HFF-Myc (cell line): ENCODE measurements at regions not wholly inside any gene's neighbourhood (a gene's known extent, or its start where the extent isn't known, plus 50 kb on each side); places are given as distances from the start of the nearest gene placed in this dataset.
A peak's percentile ranks its signal among the peaks of the same experiment; 100 is the strongest.

ENCODE experiments used
- DNase-seq: peaks from one replicate; pipeline ENCODE4 v3.0.0-alpha.2; 2011; ENCODE audit warnings: low read depth; ENCODE audit errors: extremely low read depth
- H3K4me3 ChIP-seq: replicated peaks from 2 replicates; pipeline ENCODE4 v1.5.1; 2011; ENCODE audit warnings: low read depth, mild to moderate bottlenecking, control low read depth, low read length
- TF ChIP-seq, protein P1 (sequence below): IDR thresholded peaks from 2 replicates; pipeline ENCODE4 v1.5.1; 2012; ENCODE audit warnings: mild to moderate bottlenecking, low read depth, low read length, control low read depth; ENCODE audit errors: missing control alignments

DNA sequence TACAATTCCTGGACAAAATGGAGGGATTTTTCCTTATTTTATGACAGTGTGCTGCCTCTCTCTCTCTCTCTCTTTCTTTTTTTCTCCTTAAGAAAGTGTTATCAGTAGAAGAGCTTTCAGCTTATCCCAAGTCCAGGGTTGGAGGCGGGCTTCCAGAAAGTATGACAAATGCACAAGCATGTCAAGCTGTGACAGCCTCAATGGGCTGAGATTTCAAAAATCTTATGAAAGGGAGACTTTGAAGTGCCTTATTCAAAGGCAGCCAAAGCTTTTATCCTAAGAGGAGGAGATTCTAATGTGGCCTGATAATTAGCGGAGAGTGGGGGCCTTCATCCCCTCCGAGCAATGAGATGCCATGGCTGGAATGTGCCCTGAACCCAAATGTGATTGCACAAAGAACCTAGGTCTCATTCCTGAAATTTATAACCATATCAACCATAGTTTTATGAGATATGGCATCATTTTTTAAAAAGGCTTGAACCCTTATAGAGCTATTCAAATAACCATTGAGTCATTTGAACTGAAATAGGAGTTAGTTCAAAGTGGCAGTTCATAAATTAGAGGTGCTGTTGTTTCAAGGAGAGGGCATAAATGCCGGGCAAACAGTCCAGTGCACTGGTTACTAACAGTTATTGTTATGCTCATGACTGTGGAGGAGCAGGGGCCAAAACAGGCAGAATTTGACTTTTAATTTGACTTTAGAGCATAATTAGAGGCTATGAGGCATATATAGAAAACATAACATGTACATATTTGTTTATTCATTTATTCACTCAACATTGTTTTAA lies 261.6 kb upstream of the THRB start:
- no peak for DNase-seq
- TF ChIP-seq, protein P1, sequence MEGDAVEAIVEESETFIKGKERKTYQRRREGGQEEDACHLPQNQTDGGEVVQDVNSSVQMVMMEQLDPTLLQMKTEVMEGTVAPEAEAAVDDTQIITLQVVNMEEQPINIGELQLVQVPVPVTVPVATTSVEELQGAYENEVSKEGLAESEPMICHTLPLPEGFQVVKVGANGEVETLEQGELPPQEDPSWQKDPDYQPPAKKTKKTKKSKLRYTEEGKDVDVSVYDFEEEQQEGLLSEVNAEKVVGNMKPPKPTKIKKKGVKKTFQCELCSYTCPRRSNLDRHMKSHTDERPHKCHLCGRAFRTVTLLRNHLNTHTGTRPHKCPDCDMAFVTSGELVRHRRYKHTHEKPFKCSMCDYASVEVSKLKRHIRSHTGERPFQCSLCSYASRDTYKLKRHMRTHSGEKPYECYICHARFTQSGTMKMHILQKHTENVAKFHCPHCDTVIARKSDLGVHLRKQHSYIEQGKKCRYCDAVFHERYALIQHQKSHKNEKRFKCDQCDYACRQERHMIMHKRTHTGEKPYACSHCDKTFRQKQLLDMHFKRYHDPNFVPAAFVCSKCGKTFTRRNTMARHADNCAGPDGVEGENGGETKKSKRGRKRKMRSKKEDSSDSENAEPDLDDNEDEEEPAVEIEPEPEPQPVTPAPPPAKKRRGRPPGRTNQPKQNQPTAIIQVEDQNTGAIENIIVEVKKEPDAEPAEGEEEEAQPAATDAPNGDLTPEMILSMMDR: no peak

DNA sequence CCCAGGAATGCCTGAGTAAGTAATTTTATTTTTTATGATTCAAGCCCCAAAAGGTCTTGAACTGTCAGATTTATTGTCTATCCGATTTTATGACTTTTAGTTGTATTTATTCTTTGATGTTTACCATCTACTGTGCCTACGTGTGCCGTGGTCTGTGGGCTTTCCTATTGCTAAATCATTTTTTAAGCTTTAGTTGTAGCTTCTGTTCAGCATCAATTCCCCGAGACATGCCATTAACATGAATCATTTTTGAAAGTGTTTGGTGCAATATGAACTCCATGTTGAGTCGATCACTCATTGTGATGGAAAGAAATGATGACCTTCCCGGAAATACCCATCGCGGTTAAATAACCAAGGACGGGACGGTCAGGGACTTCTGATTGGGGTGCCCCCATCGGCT lies 268.7 kb upstream of the THRB start:
- TF ChIP-seq, protein P1: no peak
- no peak for DNase-seq
- H3K4me3 ChIP-seq: no peak overlapping the region

More for the DNA sequence above, 261.6 kb upstream of the THRB start:
- no peak overlapping the region for H3K4me3 ChIP-seq

DNA sequence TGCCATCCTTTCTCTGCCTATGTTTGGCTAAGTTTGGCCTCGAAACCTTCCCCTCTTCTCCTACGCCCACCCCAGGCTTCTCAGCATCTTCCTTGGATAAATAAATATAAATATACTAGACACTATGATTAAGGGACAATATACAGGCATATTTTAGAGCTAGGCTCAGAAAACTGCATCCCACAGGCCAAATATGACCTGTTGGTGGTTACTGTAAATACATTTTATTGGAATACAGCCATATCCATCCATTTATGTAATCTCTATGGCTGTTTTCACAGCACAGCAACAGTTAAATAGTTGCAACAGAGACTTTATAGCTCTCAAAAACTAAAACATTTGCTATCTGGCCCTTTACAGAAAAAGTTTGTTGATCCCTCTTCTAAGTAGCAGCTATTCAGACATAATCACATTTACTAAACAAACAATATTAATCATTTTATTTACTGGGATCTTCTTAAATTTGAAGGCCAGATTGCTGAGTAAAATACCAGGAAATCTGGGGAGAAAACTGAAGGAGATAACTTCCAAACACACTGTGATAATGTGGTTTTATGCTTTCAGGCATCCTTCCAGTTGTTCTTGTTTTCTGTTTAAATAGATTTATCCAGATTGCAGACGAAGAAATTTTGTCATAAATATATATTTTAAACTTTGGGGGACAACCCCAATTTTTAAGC lies 269.7 kb upstream of the THRB start:
- H3K4me3 ChIP-seq: no peak overlapping the region
- TF ChIP-seq, protein P1: no peak
- no peak for DNase-seq

DNA sequence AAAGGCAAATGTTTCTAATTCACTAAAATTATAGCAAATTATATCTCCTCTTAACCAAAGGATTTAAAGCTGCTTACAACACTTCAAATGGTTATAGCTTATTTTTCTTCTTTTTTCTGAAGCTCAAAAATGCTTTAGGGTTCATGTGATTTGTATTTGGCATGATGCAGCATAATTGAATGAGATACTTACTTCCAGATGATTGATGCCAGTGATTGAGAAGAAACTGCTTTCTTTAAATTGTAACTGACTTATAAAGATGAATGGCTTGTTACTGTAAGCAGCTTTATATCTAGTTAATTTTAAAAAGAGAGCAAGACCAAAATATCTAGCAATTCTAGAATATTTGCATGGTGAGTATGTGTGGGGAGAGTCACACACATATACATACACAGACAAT lies 270.7 kb upstream of the THRB start:
- TF ChIP-seq, protein P1: no peak
- DNase-seq: no peak
- H3K4me3 ChIP-seq: no peak overlapping the region

DNA sequence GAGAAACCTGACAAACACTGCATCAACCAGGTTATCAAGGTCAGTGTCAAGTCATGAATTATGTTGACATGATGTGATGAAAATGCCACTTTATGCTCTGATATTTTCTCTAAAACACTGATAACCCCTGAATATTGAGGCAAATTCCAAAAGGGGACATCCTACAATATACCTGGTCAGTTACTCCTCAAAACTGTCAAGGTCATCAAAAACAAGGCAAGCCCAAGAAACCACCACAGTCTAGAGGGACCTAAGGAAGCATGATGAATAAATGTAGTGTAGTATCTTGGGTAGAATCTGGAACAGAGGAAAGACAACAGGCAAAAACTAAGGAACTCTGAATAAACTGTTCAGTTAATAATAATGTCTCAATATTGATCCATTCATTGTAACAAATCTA lies 275.3 kb upstream of the THRB start:
- no peak for DNase-seq
- TF ChIP-seq, protein P1: no peak
- no peak overlapping the region for H3K4me3 ChIP-seq

DNA sequence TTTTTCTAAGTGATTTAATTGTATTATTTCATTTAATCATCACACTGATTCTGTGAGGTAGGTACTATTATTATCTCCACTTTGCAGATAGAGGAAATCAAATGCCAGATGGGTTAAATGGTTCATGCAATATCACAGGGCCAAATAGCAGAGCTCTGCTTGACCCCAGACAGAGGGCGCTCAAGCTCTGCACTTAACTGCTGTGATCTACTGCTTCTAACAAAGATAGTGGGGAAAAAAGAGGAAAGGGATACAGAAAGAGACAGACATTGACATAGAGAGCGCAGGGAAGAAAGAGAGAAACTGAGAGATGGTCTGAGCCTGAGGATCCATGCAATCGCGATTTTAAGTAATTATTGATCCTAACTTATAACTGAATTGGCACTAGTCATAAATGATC lies 279.1 kb upstream of the THRB start:
- TF ChIP-seq, protein P1: peak; percentile 75
- peak; percentile 37 for DNase-seq
- H3K4me3 ChIP-seq: no peak overlapping the region
